Activated CD8-positive, alpha-beta memory T cell treated with anti-CD3 and anti-CD28 coated beads for 4 hours (primary cell): ENCODE measurements at regions not wholly inside any gene's neighbourhood (a gene's known extent, or its start where the extent isn't known, plus 50 kb on each side); places are given as distances from the start of the nearest gene placed in this dataset.

Experiments
- DNase-seq, 2 donors: peaks; one replicate each; pipeline ENCODE4 v3.0.0-alpha.2; 2020; ENCODE audit warnings: low read depth in 2 of 2

DNA sequence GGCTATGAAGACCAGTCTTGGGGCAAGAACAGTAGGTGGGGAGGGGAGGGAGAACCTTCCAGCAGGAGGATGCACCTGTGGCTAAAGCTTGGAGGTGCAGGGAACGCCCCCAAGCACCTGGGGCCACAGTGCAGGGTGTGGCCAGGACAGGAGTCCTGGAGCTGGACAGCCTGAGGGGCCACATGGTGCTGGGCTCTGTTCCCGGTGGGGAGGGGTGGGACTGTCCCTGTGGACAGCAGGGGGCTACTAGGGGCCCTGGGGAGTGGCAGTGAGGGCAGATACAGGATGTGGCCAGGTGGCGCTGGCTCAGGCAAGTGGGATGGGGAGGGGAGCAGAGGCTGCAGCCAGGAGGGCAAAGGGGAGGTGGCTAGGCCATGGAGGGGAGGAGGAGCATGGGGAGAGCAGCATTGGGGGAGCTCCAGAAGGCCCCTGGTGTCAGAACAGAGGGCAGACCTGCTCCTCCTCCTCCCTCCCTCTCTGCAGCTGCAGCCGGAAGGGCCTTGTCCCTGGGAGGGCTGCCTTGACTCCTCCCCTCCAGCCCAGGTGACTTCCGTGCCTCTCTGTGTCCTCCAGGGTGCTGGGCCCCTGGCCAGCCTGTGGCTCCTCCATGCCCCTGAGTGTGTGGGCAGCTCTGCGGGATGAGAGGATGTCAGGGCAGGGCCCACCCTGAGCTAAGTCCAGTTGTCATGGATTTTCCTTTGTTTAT, 68.4 kb upstream of the DLK1 start:
- DNase-seq: no peak

- DNase-seq: no peak
Observed at GRCh38 chr14:100659345-100660001, 67.2 kb upstream of the DLK1 start.

GRCh38 chr14:100660498-100660881, 66.2 kb upstream of the DLK1 start:
- no peak for DNase-seq

GRCh38 chr14:100660882-100661635, 65.6 kb upstream of the DLK1 start:
- no peak for DNase-seq

DNA sequence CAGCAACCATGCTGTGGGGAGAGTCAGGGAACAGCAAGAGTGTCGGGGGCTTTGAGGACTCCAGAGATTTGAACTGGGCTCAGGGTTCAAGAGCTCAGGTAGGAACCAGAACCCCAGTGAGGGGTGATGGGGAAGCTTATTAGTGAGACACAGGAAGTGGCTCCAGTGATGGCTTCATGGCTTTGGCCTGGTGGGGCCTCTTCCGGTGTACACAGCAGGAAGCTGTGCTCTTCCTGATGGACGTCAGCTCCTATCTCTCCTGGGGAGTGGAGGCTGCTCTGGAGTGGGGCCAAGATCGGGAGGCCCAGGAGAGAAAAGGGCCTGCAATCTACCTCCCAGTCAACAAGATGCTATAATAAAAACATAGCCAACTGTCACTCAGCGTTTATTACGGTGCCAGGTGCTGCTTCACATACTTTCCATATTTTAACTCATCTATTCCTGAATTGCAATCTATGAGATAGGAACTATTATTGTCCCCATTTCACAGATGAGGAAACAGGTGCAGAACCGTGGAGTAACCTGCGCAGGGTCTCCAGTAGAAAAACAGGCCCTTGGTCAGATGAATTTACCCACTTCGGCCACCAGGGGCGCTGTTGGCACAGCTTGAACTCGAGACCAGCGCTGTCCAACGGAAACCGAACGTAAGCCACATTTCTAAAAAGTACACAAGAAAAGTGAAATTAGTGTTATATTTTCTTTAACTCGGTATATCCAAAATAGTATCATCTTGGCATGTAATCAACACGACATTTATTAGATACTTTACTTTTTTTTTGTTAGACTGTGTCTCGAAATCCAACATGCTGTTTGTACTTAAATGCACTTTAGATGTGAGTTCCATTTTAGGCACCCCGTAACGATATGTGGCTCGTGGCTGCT, 63.6 kb upstream of the DLK1 start:
- peak in 1 of 2 donors; percentile 18 for DNase-seq

- DNase-seq: no peak
Observed at GRCh38 chr14:100663761-100664052, 63.0 kb upstream of the DLK1 start.

DNA sequence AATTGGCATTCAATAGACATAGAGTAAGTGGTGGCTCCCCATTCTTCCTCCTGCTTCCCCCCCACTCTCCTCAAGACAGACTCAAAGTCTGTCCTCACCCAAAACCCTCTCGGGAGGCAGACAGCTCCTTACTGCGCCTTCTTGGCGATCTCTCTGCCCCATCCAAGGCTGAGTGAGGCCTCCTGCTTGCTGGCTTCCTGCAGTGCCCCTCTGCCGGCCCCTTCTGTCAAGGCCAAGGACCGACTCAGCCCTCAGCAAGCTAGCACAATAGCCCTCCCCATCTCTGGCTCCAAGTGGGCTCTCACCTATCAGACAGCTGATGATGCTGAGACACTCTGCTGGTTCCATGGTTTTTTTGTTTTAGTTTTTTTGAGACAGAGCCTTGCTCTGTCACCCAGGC, 62.5 kb upstream of the DLK1 start:
- no peak for DNase-seq

DNA sequence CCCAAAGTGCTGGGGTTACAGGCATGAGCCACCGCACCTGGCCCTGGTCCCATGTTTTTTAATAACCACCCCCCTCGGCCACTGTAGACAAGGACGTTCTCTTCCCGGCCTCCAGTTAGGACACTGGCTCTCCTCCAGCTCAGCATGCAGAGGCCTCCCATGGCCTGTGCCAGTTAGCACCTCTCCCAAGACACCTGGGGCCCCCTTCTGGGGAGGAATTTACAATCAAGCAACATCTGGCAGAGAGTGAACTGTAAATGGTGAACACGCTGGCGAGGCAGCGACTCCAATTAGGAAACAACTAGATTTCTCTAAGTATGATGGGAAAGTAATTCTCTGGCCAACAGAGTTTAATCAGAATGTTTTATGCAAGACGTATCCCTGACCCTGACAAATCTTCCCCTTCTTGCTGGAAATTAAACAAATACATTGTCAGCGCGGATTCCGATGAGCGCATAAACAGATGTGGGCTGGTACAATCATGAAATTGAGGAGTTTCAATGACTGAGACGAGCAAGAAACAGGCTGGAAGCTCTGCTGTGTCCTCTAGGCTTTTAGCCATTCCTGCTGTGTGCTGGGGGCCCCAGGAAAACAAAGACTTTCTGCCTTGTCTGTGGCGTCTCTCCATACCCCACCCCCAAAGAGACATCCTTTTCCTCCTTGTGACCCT, 61.7 kb upstream of the DLK1 start:
- no peak for DNase-seq

DNA sequence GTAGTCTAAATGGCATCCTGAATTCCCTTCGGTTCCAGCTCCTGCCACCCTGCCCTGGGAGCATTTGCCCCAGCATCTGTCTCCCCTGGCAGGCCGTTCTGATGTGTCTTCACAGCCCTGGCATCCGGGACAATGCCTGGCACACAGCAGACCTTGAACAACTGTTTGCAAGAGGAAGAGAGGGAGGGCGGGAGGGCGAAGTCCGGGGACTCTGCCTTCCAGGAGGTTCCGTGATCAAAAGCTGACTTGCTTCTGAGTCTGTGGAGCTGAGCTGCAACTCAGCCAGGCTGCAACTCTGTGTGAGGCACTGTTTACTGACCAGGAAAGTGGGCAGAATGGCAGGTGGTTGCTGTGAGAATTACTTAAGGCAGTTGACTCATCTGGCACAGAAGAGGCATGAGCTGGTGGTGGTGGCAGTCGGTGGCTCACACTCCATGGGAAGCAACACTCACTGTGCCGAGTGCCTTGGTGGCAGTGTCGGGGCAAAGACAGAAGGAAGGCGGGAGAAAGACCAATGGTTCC, 61.1 kb upstream of the DLK1 start:
- no peak for DNase-seq

GRCh38 chr14:100666403-100666802, 60.3 kb upstream of the DLK1 start:
- DNase-seq: no peak

DNA sequence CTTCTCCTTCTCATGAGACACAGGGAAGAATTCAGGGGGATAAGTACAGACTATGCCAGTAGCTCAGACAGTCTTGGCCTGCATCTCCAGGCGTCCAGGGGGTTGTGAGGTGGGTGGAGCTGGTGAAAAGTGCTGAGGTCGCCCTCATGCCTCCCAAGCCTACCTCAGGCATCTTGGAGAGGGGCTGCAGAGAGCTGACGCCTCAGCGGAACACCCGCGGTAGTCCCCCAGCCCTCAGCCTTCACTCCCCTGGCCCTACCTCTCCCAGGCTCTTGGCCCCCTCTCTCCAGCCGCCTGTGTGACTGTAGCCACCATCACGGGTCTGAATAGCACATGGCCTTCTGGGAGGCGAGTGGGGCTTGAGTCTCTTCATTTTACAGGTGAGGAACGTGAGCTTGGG, 59.8 kb upstream of the DLK1 start:
- no peak for DNase-seq

DNA sequence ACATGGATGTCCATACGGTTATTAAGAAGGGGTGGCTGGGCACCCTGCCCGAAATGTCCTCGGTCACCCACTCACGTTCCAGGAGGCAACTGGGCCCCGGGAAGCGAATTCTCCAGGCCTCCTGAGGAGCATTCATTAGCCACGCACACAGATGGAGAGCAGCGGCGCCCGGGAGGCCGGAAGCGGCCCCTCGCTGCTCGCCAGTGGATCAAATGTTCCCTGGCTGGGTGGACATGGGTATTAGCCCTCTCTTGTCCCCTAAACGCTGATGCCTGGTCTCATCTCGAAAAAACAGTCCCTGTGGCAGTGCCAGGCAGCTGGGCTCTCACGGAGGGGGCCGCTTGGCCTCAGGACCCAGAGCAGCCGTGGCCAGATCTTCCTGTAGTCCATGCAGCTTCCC, 59.0 kb upstream of the DLK1 start:
- DNase-seq: no peak

GRCh38 chr14:100668352-100668751, 58.3 kb upstream of the DLK1 start:
- DNase-seq: no peak

GRCh38 chr14:100669011-100669412, 57.7 kb upstream of the DLK1 start:
- DNase-seq: no peak

GRCh38 chr14:100669468-100669867, 57.2 kb upstream of the DLK1 start:
- DNase-seq: no peak

DNA sequence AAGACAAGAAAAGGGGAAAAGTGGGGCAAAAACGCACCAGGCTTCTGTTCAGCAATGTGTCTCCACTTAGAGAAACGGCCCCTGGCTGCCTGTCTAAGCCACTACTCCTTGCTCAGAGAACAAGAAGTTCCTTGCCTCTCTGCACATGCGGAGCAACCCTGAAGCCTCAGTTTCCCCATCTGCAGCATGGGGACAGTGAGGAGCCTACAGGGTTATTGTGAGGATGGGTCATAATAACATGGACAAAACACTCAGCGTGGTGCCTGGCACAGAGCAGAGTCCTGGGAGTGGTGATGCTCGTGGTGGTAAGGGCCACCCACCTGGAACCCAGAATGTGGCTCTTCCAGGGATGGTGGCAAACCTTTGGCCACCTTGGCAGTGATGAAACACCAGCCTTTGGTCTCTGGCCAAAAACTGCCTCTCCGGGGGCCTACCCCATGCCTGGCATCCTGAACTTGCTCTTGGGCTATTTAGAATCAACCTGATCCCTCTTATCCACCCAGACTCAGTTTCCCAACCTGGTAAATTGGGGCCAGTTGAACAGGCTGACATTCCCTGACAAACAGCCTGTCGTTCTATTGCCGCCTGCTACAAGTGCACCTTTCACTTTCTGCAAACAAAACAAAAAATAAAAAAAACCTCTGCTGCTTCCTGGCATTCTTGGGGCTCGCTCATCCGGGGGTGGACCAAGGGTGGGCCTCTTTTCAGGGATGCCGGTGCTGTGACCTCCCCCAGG, 56.5 kb upstream of the DLK1 start:
- no peak for DNase-seq

- DNase-seq: no peak
Observed at GRCh38 chr14:100670753-100671049, 56.0 kb upstream of the DLK1 start.

- DNase-seq: no peak
Observed at GRCh38 chr14:100671386-100671901, 55.2 kb upstream of the DLK1 start.

- no peak for DNase-seq
Observed at GRCh38 chr14:100671906-100672305, 54.8 kb upstream of the DLK1 start.

GRCh38 chr14:100673085-100673806, 53.4 kb upstream of the DLK1 start:
- no peak for DNase-seq
